ENCODE measurements at regions not wholly inside any gene's neighbourhood (a gene's known extent, or its start where the extent isn't known, plus 50 kb on each side); places are given as distances from the start of the nearest gene placed in this dataset.

- no peaks in the 10 kb centered on the region for H3K9me3 ChIP-seq (replicated peaks; ENCODE audit: low read length)
- no peak overlapping the region for H3K4me3 ChIP-seq (ENCODE audit: low read length)
- H3K36me3 ChIP-seq (ENCODE audit: insufficient read depth, low read length): no peaks in the 10 kb centered on the region
- no peak overlapping the region for H3K9ac ChIP-seq (ENCODE audit: low read depth, low read length)
- H3K27me3 ChIP-seq (ENCODE audit: control insufficient read depth, insufficient read depth, low read length): no peaks in the 10 kb centered on the region
- no peak overlapping the region for H3K4me2 ChIP-seq (ENCODE audit: low read length)
- peaks cover 16% of the 10 kb centered on the region for H3K4me1 ChIP-seq (ENCODE audit: control insufficient read depth, insufficient read depth, low read length)
Measured at GRCh38 chr2:56444339-56444738, 260.5 kb downstream of the CCDC85A start.

- no peak overlapping the region for H3K4me2 ChIP-seq (ENCODE audit: low read length)
- no peaks in the 10 kb centered on the region for H3K27me3 ChIP-seq (ENCODE audit: control insufficient read depth, insufficient read depth, low read length)
- peaks cover 17% of the 10 kb centered on the region for H3K4me1 ChIP-seq (ENCODE audit: control insufficient read depth, insufficient read depth, low read length)
- H3K36me3 ChIP-seq (ENCODE audit: insufficient read depth, low read length): no peaks in the 10 kb centered on the region
- no peak overlapping the region for H3K9ac ChIP-seq (ENCODE audit: low read depth, low read length)
- H3K9me3 ChIP-seq (replicated peaks; ENCODE audit: low read length): no peaks in the 10 kb centered on the region
- H3K4me3 ChIP-seq (ENCODE audit: low read length): no peak overlapping the region
Measured at GRCh38 chr2:56448403-56449001, 264.7 kb downstream of the CCDC85A start.

- Histone ChIP-seq H3K36me3 (ENCODE audit: insufficient read depth, low read length) (no peaks in the 10 kb centered on the region), H3K4me3 (ENCODE audit: low read length) (no peak overlapping the region), H3K9me3 (replicated peaks; ENCODE audit: low read length) (no peaks in the 10 kb centered on the region), H3K9ac (ENCODE audit: low read depth, low read length) (no peak overlapping the region), H3K4me2 (ENCODE audit: low read length) (no peak overlapping the region), H3K4me1 (ENCODE audit: control insufficient read depth, insufficient read depth, low read length) (peaks cover 17% of the 10 kb centered on the region), H3K27me3 (ENCODE audit: control insufficient read depth, insufficient read depth, low read length) (no peaks in the 10 kb centered on the region)
Measured at GRCh38 chr2:56449002-56449431, 265.2 kb downstream of the CCDC85A start.

- Histone ChIP-seq H3K4me1 (ENCODE audit: control insufficient read depth, insufficient read depth, low read length) (peaks cover 14% of the 10 kb centered on the region), H3K9ac (ENCODE audit: low read depth, low read length) (no peak overlapping the region), H3K4me2 (ENCODE audit: low read length) (no peak overlapping the region), H3K27me3 (ENCODE audit: control insufficient read depth, insufficient read depth, low read length) (no peaks in the 10 kb centered on the region), H3K9me3 (replicated peaks; ENCODE audit: low read length) (no peaks in the 10 kb centered on the region), H3K4me3 (ENCODE audit: low read length) (no peak overlapping the region), H3K36me3 (ENCODE audit: insufficient read depth, low read length) (no peaks in the 10 kb centered on the region)
Measured at GRCh38 chr2:56449449-56449860, 265.7 kb downstream of the CCDC85A start.

- no peaks in the 10 kb centered on the region for H3K27me3 ChIP-seq (ENCODE audit: control insufficient read depth, insufficient read depth, low read length)
- H3K4me3 ChIP-seq (ENCODE audit: low read length): no peak overlapping the region
- H3K9ac ChIP-seq (ENCODE audit: low read depth, low read length): no peak overlapping the region
- no peak overlapping the region for H3K4me2 ChIP-seq (ENCODE audit: low read length)
- peaks cover 12% of the 10 kb centered on the region for H3K4me1 ChIP-seq (ENCODE audit: control insufficient read depth, insufficient read depth, low read length)
- no peaks in the 10 kb centered on the region for H3K36me3 ChIP-seq (ENCODE audit: insufficient read depth, low read length)
- H3K9me3 ChIP-seq (replicated peaks; ENCODE audit: low read length): no peaks in the 10 kb centered on the region
Measured at GRCh38 chr2:56450047-56450446, 266.3 kb downstream of the CCDC85A start.

GRCh38 chr2:56450772-56451171, 267.0 kb downstream of the CCDC85A start:
- H3K4me3 ChIP-seq (ENCODE audit: low read length): no peak overlapping the region
- no peaks in the 10 kb centered on the region for H3K9me3 ChIP-seq (replicated peaks; ENCODE audit: low read length)
- no peak overlapping the region for H3K9ac ChIP-seq (ENCODE audit: low read depth, low read length)
- no peak overlapping the region for H3K4me2 ChIP-seq (ENCODE audit: low read length)
- H3K27me3 ChIP-seq (ENCODE audit: control insufficient read depth, insufficient read depth, low read length): no peaks in the 10 kb centered on the region
- H3K4me1 ChIP-seq (ENCODE audit: control insufficient read depth, insufficient read depth, low read length): peaks cover 12% of the 10 kb centered on the region
- H3K36me3 ChIP-seq (ENCODE audit: insufficient read depth, low read length): no peaks in the 10 kb centered on the region

GRCh38 chr2:56455642-56456041, 271.9 kb downstream of the CCDC85A start:
- Histone ChIP-seq H3K4me1 (ENCODE audit: control insufficient read depth, insufficient read depth, low read length) (no peaks in the 10 kb centered on the region), H3K9me3 (replicated peaks; ENCODE audit: low read length) (no peaks in the 10 kb centered on the region), H3K9ac (ENCODE audit: low read depth, low read length) (no peak overlapping the region), H3K36me3 (ENCODE audit: insufficient read depth, low read length) (no peaks in the 10 kb centered on the region), H3K4me2 (ENCODE audit: low read length) (no peak overlapping the region), H3K27me3 (ENCODE audit: control insufficient read depth, insufficient read depth, low read length) (no peaks in the 10 kb centered on the region), H3K4me3 (ENCODE audit: low read length) (no peak overlapping the region)

- Histone ChIP-seq H3K36me3 (ENCODE audit: insufficient read depth, low read length) (no peaks in the 10 kb centered on the region), H3K4me3 (ENCODE audit: low read length) (no peak overlapping the region), H3K4me2 (ENCODE audit: low read length) (no peak overlapping the region), H3K27me3 (ENCODE audit: control insufficient read depth, insufficient read depth, low read length) (no peaks in the 10 kb centered on the region), H3K9ac (ENCODE audit: low read depth, low read length) (no peak overlapping the region), H3K9me3 (replicated peaks; ENCODE audit: low read length) (no peaks in the 10 kb centered on the region), H3K4me1 (ENCODE audit: control insufficient read depth, insufficient read depth, low read length) (no peaks in the 10 kb centered on the region)
Measured at GRCh38 chr2:56456791-56457190, 273.0 kb downstream of the CCDC85A start.

- Histone ChIP-seq H3K4me2 (ENCODE audit: low read length) (no peak overlapping the region), H3K9ac (ENCODE audit: low read depth, low read length) (no peak overlapping the region), H3K9me3 (replicated peaks; ENCODE audit: low read length) (no peaks in the 10 kb centered on the region), H3K36me3 (ENCODE audit: insufficient read depth, low read length) (no peaks in the 10 kb centered on the region), H3K4me1 (ENCODE audit: control insufficient read depth, insufficient read depth, low read length) (peaks cover 5% of the 10 kb centered on the region), H3K4me3 (ENCODE audit: low read length) (no peak overlapping the region), H3K27me3 (ENCODE audit: control insufficient read depth, insufficient read depth, low read length) (no peaks in the 10 kb centered on the region)
Measured at GRCh38 chr2:56460508-56460907, 276.7 kb downstream of the CCDC85A start.

GRCh38 chr2:56464066-56464465, 280.3 kb downstream of the CCDC85A start:
- no peaks in the 10 kb centered on the region for H3K9me3 ChIP-seq (replicated peaks; ENCODE audit: low read length)
- no peak overlapping the region for H3K4me3 ChIP-seq (ENCODE audit: low read length)
- H3K9ac ChIP-seq (ENCODE audit: low read depth, low read length): no peak overlapping the region
- no peak overlapping the region for H3K4me2 ChIP-seq (ENCODE audit: low read length)
- no peaks in the 10 kb centered on the region for H3K36me3 ChIP-seq (ENCODE audit: insufficient read depth, low read length)
- peaks cover 5% of the 10 kb centered on the region for H3K4me1 ChIP-seq (ENCODE audit: control insufficient read depth, insufficient read depth, low read length)
- no peaks in the 10 kb centered on the region for H3K27me3 ChIP-seq (ENCODE audit: control insufficient read depth, insufficient read depth, low read length)

- H3K4me3 ChIP-seq (ENCODE audit: low read length): no peak overlapping the region
- H3K36me3 ChIP-seq (ENCODE audit: insufficient read depth, low read length): no peaks in the 10 kb centered on the region
- no peaks in the 10 kb centered on the region for H3K9me3 ChIP-seq (replicated peaks; ENCODE audit: low read length)
- H3K9ac ChIP-seq (ENCODE audit: low read depth, low read length): no peak overlapping the region
- no peaks in the 10 kb centered on the region for H3K27me3 ChIP-seq (ENCODE audit: control insufficient read depth, insufficient read depth, low read length)
- H3K4me2 ChIP-seq (ENCODE audit: low read length): no peak overlapping the region
- peaks cover 5% of the 10 kb centered on the region for H3K4me1 ChIP-seq (ENCODE audit: control insufficient read depth, insufficient read depth, low read length)
Measured at GRCh38 chr2:56464613-56465012, 280.8 kb downstream of the CCDC85A start.

GRCh38 chr2:56465491-56465890, 281.7 kb downstream of the CCDC85A start:
- H3K4me3 ChIP-seq (ENCODE audit: low read length): no peak overlapping the region

More at GRCh38 chr2:56465491-56465890, 281.7 kb downstream of the CCDC85A start:
- H3K27me3 ChIP-seq (ENCODE audit: control insufficient read depth, insufficient read depth, low read length): no peaks in the 10 kb centered on the region
- H3K36me3 ChIP-seq (ENCODE audit: insufficient read depth, low read length): no peaks in the 10 kb centered on the region
- H3K4me1 ChIP-seq (ENCODE audit: control insufficient read depth, insufficient read depth, low read length): peaks cover 5% of the 10 kb centered on the region
- no peak overlapping the region for H3K9ac ChIP-seq (ENCODE audit: low read depth, low read length)
- H3K9me3 ChIP-seq (replicated peaks; ENCODE audit: low read length): no peaks in the 10 kb centered on the region
- H3K4me2 ChIP-seq (ENCODE audit: low read length): no peak overlapping the region
